Hindlimb muscle (tissue), 1 donor: ENCODE measurements at regions not wholly inside any gene's neighbourhood (a gene's known extent, or its start where the extent isn't known, plus 50 kb on each side); places are given as distances from the start of the nearest gene placed in this dataset.
"Not testable (repeated sequence)": the region's sequence is repeated elsewhere in the genome, so short reads cannot be mapped to it uniquely, and the experiment has no call there.

ENCODE experiments used
- DNase-seq: peaks from one replicate; pipeline ENCODE4 v3.0.0-alpha.2; 2013

DNA sequence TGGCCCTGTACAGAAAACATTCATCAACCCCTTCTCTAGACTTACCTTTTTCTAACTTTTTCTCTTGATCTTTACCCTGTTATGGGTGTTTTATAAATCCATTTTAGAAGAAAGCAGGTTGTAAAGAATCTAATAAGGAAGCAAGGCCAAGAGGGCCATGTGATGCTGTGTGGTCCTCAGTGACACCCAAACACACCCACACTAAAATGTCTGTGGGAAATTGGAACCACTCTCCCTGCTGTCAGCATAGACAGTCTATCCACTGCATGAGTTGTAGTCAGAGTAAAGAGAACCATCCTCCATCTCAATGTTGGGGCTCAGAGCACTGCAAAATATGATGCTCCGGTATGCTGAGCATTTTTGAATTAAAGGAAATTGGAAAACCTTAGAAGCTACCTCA, 235.5 kb downstream of the SKIDA1 start:
- DNase-seq = no peak

DNA sequence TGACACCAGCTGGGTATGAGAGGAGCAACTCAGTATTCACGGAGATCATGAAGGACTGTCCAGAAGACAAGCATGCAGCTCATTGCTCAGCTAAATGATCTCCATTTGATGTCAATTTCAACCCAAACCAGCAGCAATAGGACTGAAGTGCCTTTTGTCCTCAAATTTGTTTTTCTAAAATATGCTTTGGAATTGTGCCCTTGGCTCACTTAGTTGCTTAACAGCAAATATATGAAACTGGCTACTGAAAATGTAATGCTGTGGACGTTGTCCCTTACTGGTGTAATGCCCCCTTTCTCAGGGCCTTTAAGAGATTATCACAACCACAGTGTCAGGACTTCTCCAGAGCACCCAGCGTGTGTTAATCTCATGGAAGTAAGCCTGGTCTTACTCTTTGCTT, 236.2 kb downstream of the SKIDA1 start:
- DNase-seq = no peak

DNA sequence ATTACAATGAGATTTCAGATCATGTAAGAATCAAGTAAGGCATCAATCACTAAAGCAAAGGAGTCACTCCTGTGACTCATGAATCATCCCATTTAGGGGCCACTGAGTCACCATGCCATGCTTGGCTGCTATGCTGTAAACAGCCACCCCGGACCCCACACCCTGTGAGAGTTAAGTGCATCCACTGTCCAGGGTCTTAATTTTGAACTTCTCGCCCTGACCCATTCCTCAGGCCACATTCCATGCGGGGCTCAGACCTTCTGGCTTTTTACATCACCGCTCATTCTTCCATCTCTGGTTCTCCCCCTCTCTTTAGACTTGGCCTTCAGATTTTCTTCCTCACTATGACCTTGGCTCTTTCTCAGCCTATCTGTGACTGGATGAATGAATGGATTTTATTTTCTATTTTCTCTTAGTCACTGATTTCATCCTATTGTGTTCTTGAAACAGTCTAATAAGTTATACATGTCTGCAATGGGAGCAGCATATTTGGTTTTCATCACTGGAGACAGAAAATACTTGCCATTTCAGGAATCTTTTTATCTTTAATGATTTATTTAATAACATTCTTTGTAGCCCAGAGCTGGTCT, 239.6 kb downstream of the SKIDA1 start:
- no peak for DNase-seq

DNA sequence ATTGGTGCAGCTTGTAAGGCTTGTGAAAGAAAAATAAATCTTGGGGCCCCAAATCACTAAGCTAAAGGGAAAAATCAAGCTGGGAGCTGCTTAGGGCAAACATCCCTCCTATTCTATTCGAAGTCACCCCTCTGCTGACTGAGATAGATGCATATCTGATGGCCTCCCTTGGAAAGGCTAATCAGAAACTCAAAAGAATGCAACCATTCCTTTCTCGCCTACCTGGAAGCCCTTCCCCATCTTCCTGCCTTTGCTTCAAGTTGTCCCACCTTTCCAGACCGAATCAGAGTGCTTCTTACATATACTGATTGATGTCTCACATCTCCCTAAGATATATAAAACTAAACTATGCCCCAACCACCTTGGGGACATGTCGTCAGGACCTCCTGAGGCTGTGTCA, 240.3 kb downstream of the SKIDA1 start:
- no peak for DNase-seq

DNA sequence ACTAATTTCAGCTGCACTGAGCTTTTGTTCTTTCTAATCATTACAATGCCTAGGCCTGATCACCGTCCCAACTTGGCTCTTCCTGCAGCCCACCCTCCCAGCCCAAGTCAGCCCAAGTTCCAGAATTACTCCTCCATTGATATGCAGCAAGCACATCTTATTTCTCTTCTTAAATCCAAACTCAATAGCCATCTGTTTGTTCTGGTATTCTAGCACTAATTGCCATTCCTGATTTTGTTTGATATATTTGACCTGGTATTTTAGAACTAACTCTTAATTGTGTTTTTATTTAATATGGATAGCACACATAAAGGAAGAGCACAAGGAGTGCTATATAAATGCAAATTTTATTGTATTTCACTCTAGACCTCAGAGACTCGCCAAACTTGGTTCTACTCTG, 241.2 kb downstream of the SKIDA1 start:
- no peak for DNase-seq

DNA sequence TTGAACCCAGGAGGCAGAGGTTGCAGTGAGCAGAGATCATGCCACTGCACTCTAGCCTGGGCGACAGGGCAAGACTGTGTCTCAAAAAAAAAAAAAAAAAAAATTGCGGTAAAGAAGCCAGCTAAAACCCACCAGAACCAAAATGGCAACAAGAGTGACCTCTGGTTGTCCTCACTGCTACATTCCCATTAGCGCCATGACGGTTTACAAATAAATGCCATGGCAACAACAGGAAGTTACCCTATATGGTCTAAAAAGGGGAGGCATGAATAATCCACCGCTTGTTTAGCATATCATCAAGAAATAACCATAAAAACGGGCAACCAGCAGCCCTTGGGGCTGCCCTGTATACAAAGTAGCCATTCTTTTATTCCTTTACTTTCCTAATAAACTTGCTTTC, 242.4 kb downstream of the SKIDA1 start:
- DNase-seq = not testable (repeated sequence)

DNA sequence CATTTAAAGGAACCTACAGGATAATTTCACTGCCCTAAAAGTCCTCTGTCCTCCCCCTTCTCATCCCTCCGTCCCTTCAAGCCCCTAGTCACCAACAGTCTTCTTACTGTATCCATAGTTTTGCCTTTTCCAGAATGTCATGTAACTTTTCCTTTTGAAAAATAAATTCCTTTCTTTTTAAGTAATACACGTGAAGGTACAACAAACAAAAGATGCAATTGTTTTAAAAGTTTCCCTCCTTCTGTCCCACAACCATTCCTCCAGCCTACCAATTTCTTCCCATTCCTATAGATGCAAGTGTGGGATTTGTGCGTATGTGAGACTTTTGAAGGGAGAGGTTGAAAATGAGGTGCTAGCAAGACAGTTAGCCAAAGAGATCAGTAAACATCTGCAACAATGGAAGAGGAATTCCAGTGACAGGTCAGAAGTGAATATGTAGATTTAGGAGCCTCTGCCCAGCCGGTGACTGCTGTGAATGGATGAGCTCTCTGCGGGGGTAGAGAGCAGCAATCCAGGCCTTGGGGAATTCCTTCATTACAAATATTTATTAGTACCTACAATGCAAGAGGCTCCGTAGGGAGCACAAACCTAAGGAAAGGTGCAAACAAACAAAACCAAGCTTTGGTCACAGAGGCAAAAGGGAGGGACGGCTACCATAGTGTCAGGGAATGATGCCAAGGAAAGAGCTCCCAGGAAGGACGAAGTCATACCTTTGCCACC, 243.6 kb downstream of the SKIDA1 start:
- DNase-seq = no peak

DNA sequence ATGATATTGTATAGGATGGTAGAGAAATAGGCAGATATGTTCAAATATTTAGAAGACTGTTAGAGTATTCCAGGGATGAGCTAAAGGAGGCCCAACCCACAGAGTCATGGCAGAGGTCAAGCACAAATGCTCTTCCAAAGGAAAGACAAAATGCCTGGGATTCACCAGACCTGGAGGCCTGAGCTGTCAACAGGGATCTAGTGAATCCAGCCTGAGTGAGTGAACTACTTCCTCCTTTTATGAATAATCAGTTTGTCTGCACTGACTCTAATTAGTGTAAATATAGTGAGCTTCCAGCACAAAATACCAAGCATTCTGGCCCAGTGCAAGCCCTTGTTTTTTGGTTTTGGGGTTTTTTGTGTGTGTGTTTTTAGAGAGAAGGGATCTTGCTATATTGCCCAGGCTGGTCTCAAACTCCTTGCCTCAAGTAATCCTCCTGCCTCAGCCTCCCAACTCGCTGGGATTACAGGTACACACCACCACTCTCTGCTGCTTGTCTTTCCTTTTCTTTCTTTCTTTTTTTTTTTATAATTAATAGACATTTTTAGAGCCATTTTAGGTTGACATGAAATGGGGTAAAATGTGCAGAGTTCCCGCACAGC, 244.4 kb downstream of the SKIDA1 start:
- no peak for DNase-seq

DNA sequence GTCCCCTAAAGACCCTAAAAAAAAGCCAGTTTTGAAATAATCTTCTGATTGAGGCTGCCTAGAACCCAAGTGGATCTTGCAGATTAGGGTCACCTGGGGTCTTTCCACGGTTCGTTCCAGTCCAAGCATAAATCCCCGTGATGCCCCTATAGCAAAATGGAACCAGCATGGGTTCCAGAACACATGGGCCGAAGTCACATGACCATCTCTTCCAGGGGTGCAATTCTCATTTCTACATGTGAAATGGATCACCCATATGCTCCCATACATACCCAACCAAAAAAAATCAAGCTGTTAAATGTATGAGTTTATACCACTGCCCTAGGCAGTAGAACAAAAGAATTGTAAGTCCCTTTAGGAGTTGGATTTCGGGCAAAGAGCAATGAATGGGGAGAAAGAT, 245.4 kb downstream of the SKIDA1 start:
- DNase-seq = no peak

DNA sequence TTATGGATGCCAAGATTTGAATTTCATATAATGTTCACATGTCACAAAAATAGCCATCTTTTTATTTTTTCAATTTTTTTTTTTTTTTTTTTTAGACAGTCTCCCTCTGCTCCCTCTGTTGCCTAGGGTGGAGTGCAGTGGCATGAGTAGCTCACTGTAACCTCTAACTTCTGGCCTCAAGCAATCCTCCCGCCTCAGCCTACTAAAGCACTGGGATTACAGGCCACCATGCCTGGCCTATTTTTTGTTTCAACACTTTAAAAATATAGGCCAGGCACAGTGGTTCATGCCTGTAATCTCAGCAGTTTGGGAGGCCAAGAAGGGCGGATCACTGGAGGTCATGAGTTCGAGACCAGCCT, 246.3 kb downstream of the SKIDA1 start:
- DNase-seq = no peak

DNA sequence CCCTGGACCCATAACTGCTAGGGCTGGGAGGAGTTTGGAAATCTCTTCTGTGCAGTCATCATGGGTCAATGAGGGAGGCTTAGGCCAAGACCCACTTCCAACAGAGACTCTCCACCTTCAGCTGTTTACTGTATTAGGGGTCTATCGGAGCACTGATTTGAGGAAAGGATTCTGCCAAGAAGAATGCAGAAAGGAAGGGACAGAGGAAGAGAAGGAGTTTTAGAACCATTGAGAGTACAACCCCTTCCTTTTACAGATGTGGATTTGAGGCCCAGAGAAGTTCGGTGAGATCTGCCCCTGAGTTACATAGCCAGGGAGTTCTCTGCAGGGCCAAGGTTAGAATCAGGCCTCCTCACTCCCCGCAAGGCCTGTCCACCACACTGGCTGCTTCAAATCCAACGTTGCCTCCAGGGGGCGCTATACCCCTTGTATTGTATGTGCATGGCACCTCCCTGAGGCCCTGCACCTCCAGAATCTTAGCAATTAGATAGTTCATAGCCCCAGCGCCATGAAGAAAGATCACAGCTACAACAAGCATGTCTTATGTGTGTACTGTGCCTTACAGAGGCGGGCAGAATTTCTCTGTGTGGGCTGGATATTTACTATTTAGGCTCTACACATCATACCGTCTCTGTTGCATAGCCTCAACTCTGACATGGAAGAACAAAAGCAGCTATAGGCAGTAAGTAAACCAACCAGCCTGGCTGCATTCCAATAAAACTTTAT, 246.8 kb downstream of the SKIDA1 start:
- peak; percentile 89 for DNase-seq

DNA sequence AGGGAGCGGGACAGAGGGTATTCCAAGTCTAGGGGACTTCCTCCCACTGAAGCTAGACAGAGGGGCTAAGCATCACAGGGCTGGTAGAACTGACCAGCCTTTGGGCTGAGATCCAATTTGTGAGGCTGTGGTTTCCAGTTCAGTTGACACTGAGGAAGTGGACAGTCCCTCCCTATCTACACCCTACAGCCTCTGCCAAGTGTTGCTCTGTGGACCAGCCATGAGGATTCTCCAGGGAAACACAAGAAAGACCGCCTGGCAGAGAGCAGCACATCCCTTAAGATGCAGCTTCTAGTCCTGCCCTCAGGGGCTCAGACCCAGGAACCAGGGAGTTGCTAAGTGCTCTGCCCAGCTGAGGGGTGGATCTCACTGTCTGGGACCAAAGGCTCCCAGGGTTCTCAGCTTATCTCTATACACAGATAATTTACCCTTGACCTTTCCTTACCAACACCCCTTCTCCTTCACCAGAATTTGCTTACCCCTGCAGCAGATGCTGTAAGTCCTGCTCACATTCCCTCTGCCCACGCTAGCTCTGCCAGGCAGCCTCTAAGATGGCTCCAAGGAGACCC, 252.0 kb downstream of the SKIDA1 start:
- DNase-seq = no peak

DNA sequence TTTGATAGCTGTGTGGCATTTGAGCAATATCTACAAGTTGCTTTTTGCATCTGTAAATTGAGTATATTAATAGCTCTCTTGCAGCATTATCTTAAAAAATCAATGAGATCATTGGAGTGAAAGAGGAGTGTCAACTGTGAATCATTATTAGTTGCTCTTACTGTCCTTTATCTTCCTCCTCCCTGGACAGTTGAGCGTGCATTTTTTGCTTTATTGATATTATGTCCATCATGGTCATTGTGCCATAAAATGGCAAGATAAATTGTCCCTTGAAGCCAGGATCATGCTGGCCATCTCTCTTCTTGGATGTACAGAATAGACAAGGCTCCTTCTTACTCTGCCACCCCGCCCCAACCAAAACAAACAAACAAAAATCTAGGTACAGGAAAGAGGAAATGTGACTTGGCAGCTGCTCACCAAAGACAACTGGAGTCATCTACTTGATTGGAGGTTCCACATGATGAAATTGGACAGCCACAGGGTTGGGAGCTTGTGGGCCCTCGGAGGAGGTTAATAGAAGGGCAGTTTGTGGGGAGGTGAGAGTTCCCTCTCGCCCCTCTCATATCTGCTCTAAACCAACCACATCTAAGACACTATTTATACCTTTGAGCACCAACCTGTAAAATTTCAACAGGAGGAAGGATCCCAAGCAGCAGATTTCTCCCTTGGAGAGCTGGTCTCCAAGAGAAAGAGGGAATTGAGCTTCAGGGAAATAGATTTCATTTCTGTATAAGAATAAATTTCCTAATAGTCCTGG, 252.7 kb downstream of the SKIDA1 start:
- no peak for DNase-seq

DNA sequence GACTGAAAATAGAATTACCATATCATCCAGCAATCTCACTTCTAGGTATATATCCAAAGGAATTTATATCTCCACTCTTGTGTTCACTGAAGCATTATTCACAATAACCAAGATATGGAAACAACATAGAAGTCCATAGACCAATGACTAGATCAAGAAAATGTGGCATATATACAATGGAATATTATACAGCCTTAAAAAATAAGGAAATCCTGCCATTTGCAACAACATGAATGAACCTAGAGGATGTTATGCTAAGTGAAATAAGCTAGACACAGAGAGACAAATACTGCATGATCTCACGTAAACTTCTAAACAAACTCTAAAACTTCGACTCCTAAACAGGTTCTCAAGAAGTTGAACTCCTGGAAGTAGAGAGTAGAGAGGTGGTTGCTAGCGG, 254.5 kb downstream of the SKIDA1 start:
- no peak for DNase-seq

DNA sequence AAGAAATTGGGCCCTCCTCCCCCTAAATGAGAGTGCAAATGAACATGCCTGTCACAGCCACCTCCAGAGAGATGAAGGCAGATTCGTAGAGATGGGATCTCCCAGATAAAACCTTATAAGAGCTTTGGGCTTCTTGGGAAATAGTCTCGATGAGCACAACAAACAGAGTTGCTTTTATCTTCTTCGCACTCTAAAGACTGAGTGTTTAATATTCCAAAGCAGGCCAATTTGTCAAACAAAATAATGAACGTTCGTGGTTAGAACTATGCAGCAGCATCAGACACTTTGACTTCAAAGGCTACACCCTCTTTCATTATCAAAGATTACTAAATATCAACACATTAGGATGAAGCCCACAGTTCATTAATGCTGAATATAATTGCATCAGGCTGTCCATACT, 256.2 kb downstream of the SKIDA1 start:
- DNase-seq = no peak

DNA sequence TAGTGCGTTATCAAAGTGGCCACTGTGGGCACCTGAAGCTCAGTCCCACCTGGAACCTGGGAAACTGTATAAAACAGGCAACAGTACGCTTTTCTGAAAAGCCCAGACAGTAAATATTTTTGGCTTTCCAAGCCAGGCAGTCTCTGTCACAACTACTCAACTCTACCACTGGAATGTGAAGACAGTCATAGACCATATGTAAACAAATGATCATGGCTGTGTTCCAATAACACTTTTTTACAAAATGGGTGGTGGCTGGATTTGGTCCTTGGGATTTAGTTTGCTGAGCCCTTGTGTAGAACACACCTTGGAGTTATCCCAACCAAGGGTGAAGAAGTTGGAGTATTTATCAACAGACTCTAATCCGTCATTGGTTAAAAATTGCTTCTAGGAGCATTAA, 259.9 kb downstream of the SKIDA1 start:
- DNase-seq = no peak

DNA sequence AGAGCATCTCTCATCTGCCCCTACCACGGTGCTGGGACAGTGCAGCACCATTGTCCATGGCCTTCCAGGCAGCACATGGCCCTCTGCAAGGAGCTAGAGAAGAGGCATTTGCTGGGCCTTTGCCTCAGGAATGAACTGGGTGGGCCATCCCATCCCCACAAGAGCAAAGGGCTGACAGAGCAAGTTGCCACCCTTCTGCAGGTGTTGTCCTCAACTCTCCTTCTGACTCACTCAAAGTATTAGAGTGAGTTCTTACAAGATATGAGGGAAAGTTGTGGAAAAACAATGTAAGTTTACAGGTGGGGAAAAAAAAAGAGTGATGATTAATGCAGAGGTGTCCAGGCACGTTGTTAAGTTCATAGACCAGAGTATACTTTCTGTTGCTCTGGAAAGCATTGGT, 261.2 kb downstream of the SKIDA1 start:
- no peak for DNase-seq

DNA sequence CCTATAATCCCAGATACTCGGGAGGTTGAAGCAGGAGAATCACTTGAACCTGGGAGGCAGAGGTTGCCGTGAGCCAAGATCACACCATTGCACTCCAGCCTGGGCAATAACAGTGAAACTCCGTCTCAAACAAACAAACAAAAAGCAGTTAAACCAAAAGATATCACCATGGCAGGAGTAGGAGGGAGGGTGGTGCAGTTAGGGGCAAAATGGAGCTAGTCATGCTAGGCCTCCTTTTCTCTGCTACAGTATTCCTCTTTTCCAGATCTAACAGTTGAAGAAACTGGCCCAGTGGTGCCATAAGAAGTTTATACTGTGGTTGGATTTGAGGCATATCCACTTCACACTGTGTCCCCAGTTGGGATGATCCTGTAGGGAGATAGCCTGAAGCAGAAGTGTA, 261.6 kb downstream of the SKIDA1 start:
- no peak for DNase-seq

DNA sequence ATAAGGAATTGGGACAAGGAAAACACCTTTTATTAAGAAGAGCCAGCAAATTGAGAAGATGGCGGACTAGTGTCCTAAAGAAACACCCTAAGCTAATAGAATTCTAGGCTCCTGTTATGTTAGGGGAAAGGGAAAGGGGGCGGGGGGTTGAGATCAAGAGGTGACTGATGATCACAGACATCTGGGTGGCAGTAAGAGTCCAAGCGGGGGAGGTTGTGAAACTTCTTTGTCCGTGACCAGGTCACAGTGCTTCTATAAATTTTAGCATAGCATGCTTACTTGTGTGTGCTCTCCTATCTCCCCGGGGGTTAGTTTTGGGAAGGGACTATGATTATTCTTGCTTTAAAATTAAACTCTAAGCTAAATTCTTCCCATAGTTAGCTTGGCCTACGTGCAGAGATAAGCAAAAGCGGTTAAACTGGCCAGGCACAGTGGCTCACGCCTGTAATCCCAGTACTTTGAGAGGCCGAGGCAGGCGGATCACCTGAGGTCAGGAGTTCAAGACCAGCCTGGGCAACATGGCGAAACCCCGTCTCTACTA, 262.1 kb downstream of the SKIDA1 start:
- no peak for DNase-seq

DNA sequence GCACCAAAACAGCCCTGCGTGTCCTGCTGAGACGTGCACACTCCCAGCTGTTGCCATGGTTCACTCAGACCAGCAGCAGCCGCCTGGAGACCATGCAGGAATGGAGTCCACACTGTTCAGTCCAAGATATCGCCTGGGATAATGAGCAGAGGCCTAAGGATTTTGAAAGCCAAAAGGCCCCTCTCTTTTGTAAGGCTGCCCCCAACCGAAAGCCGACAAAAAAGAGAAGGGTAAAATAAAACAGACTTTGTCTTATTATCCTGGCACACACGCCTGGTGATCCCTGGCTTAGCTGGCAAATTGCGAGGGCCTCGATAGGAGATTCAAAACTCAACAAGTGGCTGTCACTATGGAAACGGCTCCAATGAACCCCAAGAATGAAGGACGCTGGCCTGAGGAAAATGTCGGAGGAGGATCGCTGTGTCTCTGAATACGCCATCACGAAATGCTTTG, 263.6 kb downstream of the SKIDA1 start:
- no peak for DNase-seq

DNA sequence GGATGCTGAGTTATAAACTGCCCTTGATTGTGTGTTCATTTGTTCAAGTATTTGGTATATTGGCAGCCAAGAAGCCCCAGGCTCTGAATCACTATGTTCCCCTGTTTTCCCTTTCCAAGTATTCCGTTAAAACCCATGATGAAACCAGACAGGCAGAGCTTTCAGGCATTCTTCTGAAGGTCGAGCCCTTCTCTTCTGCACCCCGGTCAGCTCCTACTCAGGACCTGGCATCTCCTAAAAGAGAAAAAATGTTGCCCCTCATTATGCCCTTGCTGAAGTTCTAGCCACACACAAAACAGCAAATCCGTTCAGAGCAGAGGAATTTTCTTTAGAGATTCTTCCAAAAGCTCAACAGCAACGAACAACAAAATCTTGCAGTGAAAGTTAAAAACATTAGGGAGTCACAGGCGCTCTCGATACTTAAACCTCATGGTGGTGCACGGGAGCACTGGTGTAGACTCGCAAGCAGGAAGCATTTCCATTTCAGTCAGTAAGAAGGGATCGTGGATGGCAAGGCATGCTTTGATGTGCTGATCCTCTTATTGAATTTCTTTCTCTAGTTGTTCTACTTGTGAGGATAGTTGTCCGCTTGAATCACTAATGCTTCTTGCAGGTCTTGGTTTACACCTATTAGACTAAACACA, 264.9 kb downstream of the SKIDA1 start:
- no peak for DNase-seq

DNA sequence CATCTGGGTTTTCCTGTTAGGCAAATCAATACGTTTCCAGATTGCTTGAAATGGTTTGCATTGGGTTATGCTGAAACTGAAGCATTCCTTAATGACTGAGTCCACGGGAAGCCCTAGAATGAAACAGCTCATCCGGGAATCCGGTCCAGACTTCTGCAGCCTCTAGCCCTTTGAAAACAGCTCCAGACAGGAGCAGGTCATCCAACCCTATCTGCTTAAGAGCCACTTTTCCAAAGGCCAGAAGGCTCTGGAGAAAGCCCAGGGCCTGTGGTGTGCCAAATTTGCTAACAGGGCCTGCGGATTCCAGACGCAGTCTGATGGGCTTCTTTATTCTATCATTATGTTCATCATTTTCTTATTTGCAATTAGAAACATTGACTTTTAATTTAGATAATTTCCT, 265.4 kb downstream of the SKIDA1 start:
- DNase-seq = peak; percentile 49
